GM23248 (cell line): ENCODE measurements at regions not wholly inside any gene's neighbourhood (a gene's known extent, or its start where the extent isn't known, plus 50 kb on each side); places are given as distances from the start of the nearest gene placed in this dataset.
"Not testable (repeated sequence)": the region's sequence is repeated elsewhere in the genome, so short reads cannot be mapped to it uniquely, and the experiment has no call there.

Experiments used
- DNase-seq: peaks from one replicate; pipeline ENCODE4 v3.0.0-alpha.2; 2015
- H2AFZ ChIP-seq: fragments of 200-600 bp; sonication (generic); 2 replicates; pipeline ENCODE4 v1.6.1; 2016; ENCODE audit warnings: antibody characterized with exemption
- H3F3A ChIP-seq: fragments of 200-600 bp; sonication (generic); 2 replicates; pipeline ENCODE4 v1.6.1; 2016; ENCODE audit warnings: mild to moderate bottlenecking, antibody characterized with exemption, mixed run types; ENCODE audit not compliant: insufficient read depth
- H3K27ac ChIP-seq: fragments of 200-600 bp; sonication (generic); 2 replicates; pipeline ENCODE4 v1.5.1; 2016; ENCODE audit warnings: mild to moderate bottlenecking
- H3K27me3 ChIP-seq: fragments of 200-600 bp; sonication (generic); replicated peaks from 2 replicates; pipeline ENCODE4 v1.6.1; 2016; ENCODE audit warnings: mild to moderate bottlenecking; ENCODE audit not compliant: insufficient read depth
- H3K36me3 ChIP-seq: fragments of 200-600 bp; sonication (generic); 2 replicates; pipeline ENCODE4 v1.6.1; 2016; ENCODE audit warnings: low read depth, mild to moderate bottlenecking
- H3K4me1 ChIP-seq: fragments of 200-600 bp; sonication (generic); 2 replicates; pipeline ENCODE4 v1.6.1; 2016; ENCODE audit warnings: mild to moderate bottlenecking; ENCODE audit not compliant: insufficient read depth
- H3K4me2 ChIP-seq: fragments of 200-600 bp; sonication (generic); one replicate; pipeline ENCODE4 v1.6.1; 2016; ENCODE audit warnings: mild to moderate bottlenecking; ENCODE audit not compliant: unreplicated experiment
- H3K4me3 ChIP-seq: fragments of 200-600 bp; sonication (generic); 2 replicates; pipeline ENCODE4 v1.5.1; 2016; ENCODE audit warnings: mild to moderate bottlenecking
- H3K79me2 ChIP-seq: fragments of 200-600 bp; sonication (generic); 2 replicates; pipeline ENCODE4 v1.6.1; 2016; ENCODE audit warnings: mild to moderate bottlenecking; ENCODE audit not compliant: insufficient read depth
- H3K9ac ChIP-seq: fragments of 200-600 bp; sonication (generic); 2 replicates; pipeline ENCODE4 v1.6.1; 2016; ENCODE audit warnings: mild to moderate bottlenecking
- H3K9me2 ChIP-seq: fragments of 200-600 bp; sonication (generic); 2 replicates; pipeline ENCODE4 v1.6.1; 2016; ENCODE audit warnings: mixed run types, mild to moderate bottlenecking, moderate library complexity; ENCODE audit not compliant: insufficient read depth
- H3K9me3 ChIP-seq: fragments of 200-600 bp; sonication (generic); one replicate; pipeline ENCODE4 v1.6.1; 2017; ENCODE audit warnings: low read depth
- H4K20me1 ChIP-seq: fragments of 200-600 bp; sonication (generic); 2 replicates; pipeline ENCODE4 v1.6.0; 2016; ENCODE audit not compliant: insufficient read depth
- EZH2 ChIP-seq: fragments of 200-600 bp; sonication (generic); IDR thresholded peaks from 2 replicates; pipeline ENCODE4 v1.6.1; 2018; ENCODE audit warnings: antibody characterized with exemption, mild to moderate bottlenecking; ENCODE audit not compliant: insufficient read depth, poor library complexity, severe bottlenecking
- EZH2phosphoT487 ChIP-seq: fragments of 200-600 bp; sonication (generic); IDR thresholded peaks from 2 replicates; pipeline ENCODE4 v1.6.1; 2018; ENCODE audit warnings: antibody characterized with exemption, moderate library complexity, mild to moderate bottlenecking, low read depth; ENCODE audit not compliant: insufficient read depth
- WGBS, 2 experiments: methylation state at CpG; one replicate each; pipeline ENCODE4 v1.1.6; 2015 to 2017; ENCODE audit warnings: low lambda C conversion rate in 2 of 2, low coverage in 1 of 2; ENCODE audit errors: missing lambda C conversion rate in 2 of 2; 5-methylcytosine and 5-hydroxymethylcytosine counted together
- in situ Hi-C: fragments of 300-500 bp; cut with MboI; formaldehyde crosslinking; loops from 2 replicates; pipeline ENCODE4 v1.15.0; 2020

DNA sequence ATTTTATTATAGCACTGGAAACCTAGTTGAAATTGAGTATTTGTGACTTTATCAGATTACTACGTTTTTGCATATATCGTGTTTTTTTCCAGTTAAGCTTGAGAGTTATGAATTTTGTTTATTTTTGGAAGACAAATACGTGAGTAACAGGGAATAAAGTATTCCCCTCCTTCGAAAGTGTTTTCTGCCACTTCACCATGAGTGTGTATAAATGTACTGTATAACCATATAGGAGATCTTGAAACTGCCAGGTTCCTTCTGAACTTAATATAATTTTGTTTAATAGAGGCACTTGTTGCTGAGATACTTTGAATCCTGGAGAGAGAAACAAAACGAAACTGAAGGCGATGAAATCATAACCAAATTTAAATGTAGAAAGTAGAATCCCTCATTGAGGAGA lies 1004.4 kb upstream of the ZEB2 start:
- no peak overlapping the region for H3K4me2 ChIP-seq
- H3K4me1 ChIP-seq = no peaks in the 10 kb centered on the region
- in situ Hi-C loops = no loop called here
- no peak for DNase-seq
- no peaks in the 10 kb centered on the region for H4K20me1 ChIP-seq
- TF ChIP-seq EZH2phosphoT487 (no peak), EZH2 (no peak)
- no peaks in the 10 kb centered on the region for H3F3A ChIP-seq
- H3K36me3 ChIP-seq = no peaks in the 10 kb centered on the region
- H2AFZ ChIP-seq = no peak overlapping the region
- no peaks in the 10 kb centered on the region for H3K9me2 ChIP-seq
- no peaks in the 10 kb centered on the region for H3K9me3 ChIP-seq
- H3K27me3 ChIP-seq = no peaks in the 10 kb centered on the region
- H3K4me3 ChIP-seq = no peak overlapping the region
- 81 to 88% methylated on average over 6 of the region's 6 CpGs for WGBS, 2 experiments
- no peak overlapping the region for H3K27ac ChIP-seq
- H3K9ac ChIP-seq = no peak overlapping the region
- H3K79me2 ChIP-seq = no peaks in the 10 kb centered on the region

DNA sequence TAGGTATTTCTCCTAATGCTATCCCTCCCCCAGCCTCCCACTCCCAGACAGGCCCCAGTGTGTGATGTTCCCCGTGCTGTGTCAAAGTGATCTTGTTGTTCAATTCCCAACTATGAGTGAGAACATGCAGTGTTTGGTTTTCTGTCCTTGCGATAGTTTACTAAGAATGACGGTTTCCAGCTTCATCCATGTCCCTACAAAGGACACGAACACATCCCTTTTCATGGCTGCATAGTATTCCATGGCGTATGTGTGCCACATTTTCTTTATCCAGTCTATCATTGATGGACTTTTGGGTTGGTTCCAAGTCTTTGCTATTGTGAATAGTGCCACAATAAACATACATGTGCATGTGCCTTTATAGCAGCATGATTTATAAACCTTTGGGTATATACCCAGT lies 999.3 kb upstream of the ZEB2 start:
- H3K4me1 ChIP-seq, H3K9me3 ChIP-seq, H3K79me2 ChIP-seq, H3K27ac ChIP-seq, H3K4me2 ChIP-seq, H4K20me1 ChIP-seq, H3K9ac ChIP-seq, H3K27me3 ChIP-seq, H3K4me3 ChIP-seq, H3K9me2 ChIP-seq, H2AFZ ChIP-seq, H3K36me3 ChIP-seq, H3F3A ChIP-seq, in situ Hi-C loops, DNase-seq: not testable (repeated sequence)
- 59 to 68% methylated on average over 5 of the region's 5 CpGs for WGBS, 2 experiments

DNA sequence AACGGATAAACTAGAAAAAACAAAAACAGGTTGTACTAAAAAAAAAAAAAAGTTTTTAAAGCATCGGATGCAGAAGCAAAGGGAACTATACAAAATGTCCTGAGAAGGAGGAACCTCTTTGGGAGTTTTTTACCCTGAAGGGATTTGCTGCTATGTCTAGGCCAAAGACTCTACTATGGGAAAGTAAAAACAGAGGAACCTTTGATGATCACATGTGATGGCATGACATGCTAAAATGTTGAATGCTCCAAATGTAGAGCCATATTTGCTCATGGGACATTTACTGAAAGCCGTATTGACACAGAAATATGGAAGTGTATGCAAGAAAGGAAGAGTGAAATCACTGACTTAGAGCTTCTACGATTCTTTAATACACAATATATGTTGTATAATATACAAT lies 992.0 kb upstream of the ZEB2 start:
- Histone ChIP-seq H3K27me3 (no peaks in the 10 kb centered on the region), H3K79me2 (no peaks in the 10 kb centered on the region), H3F3A (no peaks in the 10 kb centered on the region), H2AFZ (no peak overlapping the region), H3K36me3 (no peaks in the 10 kb centered on the region), H3K4me2 (no peak overlapping the region), H3K9ac (no peak overlapping the region), H3K9me3 (no peaks in the 10 kb centered on the region), H3K27ac (no peak overlapping the region), H3K9me2 (no peaks in the 10 kb centered on the region), H4K20me1 (no peaks in the 10 kb centered on the region), H3K4me1 (no peaks in the 10 kb centered on the region), H3K4me3 (no peak overlapping the region)
- DNase-seq = no peak
- in situ Hi-C loops = no loop called here
- TF ChIP-seq EZH2 (no peak), EZH2phosphoT487 (no peak)
- WGBS, 2 experiments = 86 to 87% methylated on average over 4 of the region's 4 CpGs

DNA sequence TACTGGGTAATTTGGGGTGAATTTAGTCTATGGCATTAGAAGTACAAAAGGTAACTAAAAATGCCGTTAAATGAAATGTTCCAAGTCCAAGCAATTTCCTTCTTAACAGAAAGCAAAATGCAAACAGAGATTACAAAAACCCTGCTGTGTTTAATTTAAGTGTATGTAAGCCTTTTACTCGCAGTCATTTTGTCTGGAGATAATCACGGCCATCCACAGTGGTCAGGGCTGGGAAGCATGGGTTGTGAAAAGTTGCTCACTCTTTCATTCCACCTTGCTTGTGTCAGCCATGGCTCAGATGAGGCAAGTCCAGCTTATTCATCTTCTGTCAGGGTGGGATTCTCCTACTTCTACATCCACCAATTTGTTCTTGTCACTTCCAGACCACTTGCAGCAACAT lies 983.6 kb upstream of the ZEB2 start:
- no peak overlapping the region for H2AFZ ChIP-seq
- H3K9me2 ChIP-seq = no peaks in the 10 kb centered on the region
- TF ChIP-seq EZH2phosphoT487 (no peak), EZH2 (no peak)
- H3K36me3 ChIP-seq = no peaks in the 10 kb centered on the region
- no peaks in the 10 kb centered on the region for H3K9me3 ChIP-seq
- H3K9ac ChIP-seq = no peak overlapping the region
- no peaks in the 10 kb centered on the region for H4K20me1 ChIP-seq
- peak; percentile 15 for DNase-seq
- 34 to 41% methylated on average over 3 of the region's 3 CpGs for WGBS, 2 experiments
- no peak overlapping the region for H3K27ac ChIP-seq
- no peaks in the 10 kb centered on the region for H3K79me2 ChIP-seq
- no peaks in the 10 kb centered on the region for H3K4me1 ChIP-seq
- no peaks in the 10 kb centered on the region for H3K27me3 ChIP-seq
- no peak overlapping the region for H3K4me2 ChIP-seq
- in situ Hi-C loops = no loop called here
- no peak overlapping the region for H3K4me3 ChIP-seq
- H3F3A ChIP-seq = no peaks in the 10 kb centered on the region

DNA sequence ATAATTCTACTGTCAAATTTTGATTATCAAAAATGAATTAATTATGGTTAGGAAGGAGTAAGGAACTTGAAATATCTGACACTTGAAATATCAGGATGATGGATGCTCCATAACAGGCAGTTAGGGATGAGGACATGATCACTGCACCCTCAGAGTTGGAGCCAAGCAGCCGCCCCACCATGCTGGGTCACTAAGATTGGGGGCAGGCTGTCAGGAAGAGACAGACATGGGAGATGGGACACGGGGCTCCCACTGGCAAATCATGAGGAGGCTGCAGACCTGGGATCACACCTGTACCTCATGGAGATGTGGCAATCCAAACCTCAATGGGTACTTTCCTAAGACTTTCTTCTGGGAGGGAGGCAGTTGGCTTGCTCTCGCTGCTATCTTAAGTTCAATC lies 982.0 kb upstream of the ZEB2 start:
- 79 to 88% methylated on average over 3 of the region's 3 CpGs for WGBS, 2 experiments
- no peaks in the 10 kb centered on the region for H3K27me3 ChIP-seq
- TF ChIP-seq EZH2phosphoT487 = no peak
- TF ChIP-seq EZH2 = no peak
- no peak overlapping the region for H3K27ac ChIP-seq
- H4K20me1 ChIP-seq = no peaks in the 10 kb centered on the region
- no peak overlapping the region for H2AFZ ChIP-seq
- H3F3A ChIP-seq = no peaks in the 10 kb centered on the region
- H3K9me3 ChIP-seq = no peaks in the 10 kb centered on the region
- no peaks in the 10 kb centered on the region for H3K79me2 ChIP-seq
- no peaks in the 10 kb centered on the region for H3K36me3 ChIP-seq
- H3K4me1 ChIP-seq = no peaks in the 10 kb centered on the region
- H3K9ac ChIP-seq = no peak overlapping the region
- H3K4me3 ChIP-seq = no peak overlapping the region
- no peak overlapping the region for H3K4me2 ChIP-seq
- in situ Hi-C loops = no loop called here
- DNase-seq = no peak
- H3K9me2 ChIP-seq = no peaks in the 10 kb centered on the region
